Transverse colon (tissue), 4 donors: ENCODE measurements at regions not wholly inside any gene's neighbourhood (a gene's known extent, or its start where the extent isn't known, plus 50 kb on each side); places are given as distances from the start of the nearest gene placed in this dataset.

Experiments used
- POLR2A ChIP-seq: fragments of 450-650 bp; IDR thresholded peaks from one replicate; pipeline ENCODE4 v1.6.1; 2016; ENCODE audit warnings: antibody characterized with exemption, mild to moderate bottlenecking, moderate library complexity
- POLR2AphosphoS5 ChIP-seq, 3 donors: sonication (generic); formaldehyde crosslinking; IDR thresholded peaks; one replicate each; pipeline ENCODE4 v1.6.1; 2016; ENCODE audit warnings: antibody characterized with exemption in 3 of 3
- TF ChIP-seq, protein P1 (sequence below), 5 experiments: fragments of 200-600 bp in 3 of 5; fragments of 450-650 bp in 2 of 5; sonication (generic) in 3 of 5; IDR thresholded peaks; 1 replicate in 2 of 5; 2 replicates in 3 of 5; pipeline ENCODE4 v1.5.1; 2016 to 2017; ENCODE audit warnings: antibody characterized with exemption in 5 of 5, inconsistent platforms in 3 of 5, mild to moderate bottlenecking in 2 of 5, moderate library complexity in 1 of 5

GRCh38 chr12:82299319-82300025, 58.7 kb downstream of the CCDC59 start:
- TF ChIP-seq, protein P1, sequence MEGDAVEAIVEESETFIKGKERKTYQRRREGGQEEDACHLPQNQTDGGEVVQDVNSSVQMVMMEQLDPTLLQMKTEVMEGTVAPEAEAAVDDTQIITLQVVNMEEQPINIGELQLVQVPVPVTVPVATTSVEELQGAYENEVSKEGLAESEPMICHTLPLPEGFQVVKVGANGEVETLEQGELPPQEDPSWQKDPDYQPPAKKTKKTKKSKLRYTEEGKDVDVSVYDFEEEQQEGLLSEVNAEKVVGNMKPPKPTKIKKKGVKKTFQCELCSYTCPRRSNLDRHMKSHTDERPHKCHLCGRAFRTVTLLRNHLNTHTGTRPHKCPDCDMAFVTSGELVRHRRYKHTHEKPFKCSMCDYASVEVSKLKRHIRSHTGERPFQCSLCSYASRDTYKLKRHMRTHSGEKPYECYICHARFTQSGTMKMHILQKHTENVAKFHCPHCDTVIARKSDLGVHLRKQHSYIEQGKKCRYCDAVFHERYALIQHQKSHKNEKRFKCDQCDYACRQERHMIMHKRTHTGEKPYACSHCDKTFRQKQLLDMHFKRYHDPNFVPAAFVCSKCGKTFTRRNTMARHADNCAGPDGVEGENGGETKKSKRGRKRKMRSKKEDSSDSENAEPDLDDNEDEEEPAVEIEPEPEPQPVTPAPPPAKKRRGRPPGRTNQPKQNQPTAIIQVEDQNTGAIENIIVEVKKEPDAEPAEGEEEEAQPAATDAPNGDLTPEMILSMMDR (IDR thresholded peaks at IDR 0.05): no peak
- TF ChIP-seq POLR2A (no peak), POLR2AphosphoS5 (IDR thresholded peaks at IDR 0.05) (no peak)
